ENCODE measurements at regions not wholly inside any gene's neighbourhood (a gene's known extent, or its start where the extent isn't known, plus 50 kb on each side); places are given as distances from the start of the nearest gene placed in this dataset.
"Not testable (repeated sequence)": the region's sequence is repeated elsewhere in the genome, so short reads cannot be mapped to it uniquely, and the experiment has no call there.

DNA sequence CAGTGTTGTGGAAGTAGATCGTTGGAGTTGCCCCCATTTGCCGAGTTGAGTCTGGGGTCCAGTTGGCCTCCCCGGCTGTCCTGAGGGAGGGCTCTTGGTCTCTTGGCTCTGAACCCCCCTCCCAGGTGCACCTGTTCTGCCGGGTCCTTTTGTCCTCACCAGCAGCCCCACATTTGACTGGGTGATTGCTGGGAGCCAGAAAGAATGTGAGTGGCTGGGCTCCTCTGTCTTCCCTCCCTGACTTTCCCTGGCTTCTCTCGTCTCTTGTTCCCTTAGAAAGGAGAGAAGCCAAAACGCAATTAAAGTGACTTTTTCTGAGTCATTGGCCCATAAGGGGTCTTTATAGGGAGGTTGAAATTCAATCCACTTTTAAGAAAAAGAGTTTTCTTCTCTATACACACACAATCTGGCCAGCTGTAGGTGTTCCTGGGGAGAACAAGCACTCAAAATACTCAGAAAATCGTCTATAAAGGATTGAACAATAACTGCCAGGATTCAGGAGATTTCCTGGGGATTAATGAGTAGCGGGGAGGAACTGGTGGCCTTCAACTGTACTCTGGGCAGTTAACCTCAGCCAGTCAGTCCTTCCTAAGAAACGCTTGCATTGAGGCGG lies 131.0 kb downstream of the TMEM182 start:
- DNase-seq (ENCODE audit: low read depth), result no peak
- no peak overlapping the region for H3K4me3 ChIP-seq (ENCODE audit: low read length)
- TF ChIP-seq, protein P1, sequence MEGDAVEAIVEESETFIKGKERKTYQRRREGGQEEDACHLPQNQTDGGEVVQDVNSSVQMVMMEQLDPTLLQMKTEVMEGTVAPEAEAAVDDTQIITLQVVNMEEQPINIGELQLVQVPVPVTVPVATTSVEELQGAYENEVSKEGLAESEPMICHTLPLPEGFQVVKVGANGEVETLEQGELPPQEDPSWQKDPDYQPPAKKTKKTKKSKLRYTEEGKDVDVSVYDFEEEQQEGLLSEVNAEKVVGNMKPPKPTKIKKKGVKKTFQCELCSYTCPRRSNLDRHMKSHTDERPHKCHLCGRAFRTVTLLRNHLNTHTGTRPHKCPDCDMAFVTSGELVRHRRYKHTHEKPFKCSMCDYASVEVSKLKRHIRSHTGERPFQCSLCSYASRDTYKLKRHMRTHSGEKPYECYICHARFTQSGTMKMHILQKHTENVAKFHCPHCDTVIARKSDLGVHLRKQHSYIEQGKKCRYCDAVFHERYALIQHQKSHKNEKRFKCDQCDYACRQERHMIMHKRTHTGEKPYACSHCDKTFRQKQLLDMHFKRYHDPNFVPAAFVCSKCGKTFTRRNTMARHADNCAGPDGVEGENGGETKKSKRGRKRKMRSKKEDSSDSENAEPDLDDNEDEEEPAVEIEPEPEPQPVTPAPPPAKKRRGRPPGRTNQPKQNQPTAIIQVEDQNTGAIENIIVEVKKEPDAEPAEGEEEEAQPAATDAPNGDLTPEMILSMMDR (conservative IDR thresholded peaks at IDR 0.05; ENCODE audit: low read length), result no peak

DNA sequence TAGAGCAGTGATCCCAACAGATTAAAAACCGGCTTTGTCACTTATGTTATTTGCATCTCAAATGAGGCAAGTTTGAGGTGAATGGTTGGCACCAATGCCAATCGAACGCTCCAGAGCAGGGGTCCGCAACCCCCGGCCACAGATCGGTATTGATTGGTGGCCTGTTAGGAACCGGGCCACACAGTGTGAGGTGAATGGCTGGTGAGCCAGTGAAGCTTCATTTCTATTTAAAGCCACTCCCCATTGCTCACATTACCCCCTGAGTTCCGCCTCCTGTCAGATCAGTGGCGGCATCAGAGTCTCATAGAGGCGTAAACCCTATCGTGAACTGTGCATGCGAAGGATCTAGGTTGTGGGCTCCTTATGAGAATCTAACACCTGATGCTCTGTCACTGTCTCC lies 132.0 kb downstream of the TMEM182 start:
- TF ChIP-seq, protein P1 (conservative IDR thresholded peaks at IDR 0.05; ENCODE audit: low read length), result no peak
- no peak for DNase-seq (ENCODE audit: low read depth)
- H3K4me3 ChIP-seq (ENCODE audit: low read length), result no peak overlapping the region

DNA sequence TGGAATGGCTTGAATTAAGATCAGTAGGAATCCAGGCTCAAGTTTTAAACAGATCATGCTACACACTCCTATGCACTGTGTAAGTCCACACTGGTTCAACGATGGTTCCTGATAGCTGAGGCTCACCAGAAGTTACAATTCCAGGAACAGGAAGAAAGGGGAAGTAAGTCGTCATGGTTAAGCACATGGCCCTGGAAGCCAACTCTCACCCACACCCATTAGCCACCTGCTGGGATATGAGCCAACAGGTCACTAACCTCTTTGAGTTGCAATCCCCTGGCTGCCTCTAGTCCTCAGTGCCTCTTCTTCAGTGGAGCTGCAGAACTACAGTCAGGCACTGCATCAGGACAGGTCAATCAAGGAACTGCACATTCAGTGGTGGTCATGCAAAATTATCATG lies 133.5 kb downstream of the TMEM182 start:
- no peak for DNase-seq (ENCODE audit: low read depth)
- H3K4me3 ChIP-seq (ENCODE audit: low read length), result no peak overlapping the region
- TF ChIP-seq, protein P1 (conservative IDR thresholded peaks at IDR 0.05; ENCODE audit: low read length), result no peak

DNA sequence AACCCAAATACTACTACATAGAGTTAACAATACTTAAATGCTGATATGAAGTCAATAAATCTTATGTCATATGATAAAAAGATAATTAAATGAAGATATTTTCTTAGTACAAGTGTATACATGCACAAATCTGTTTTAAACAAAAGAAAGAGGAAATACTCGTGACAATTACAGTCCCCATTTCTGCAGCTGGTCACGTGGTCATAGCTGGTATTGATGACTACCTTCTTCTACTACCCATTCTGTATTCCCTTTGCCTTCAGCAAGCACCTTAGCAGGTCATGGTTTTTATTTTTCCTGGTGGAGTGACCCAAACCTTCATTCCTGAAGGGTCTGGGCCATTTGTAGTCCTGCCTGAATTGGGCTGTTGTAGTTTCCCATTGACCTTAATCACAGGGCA lies 147.4 kb downstream of the TMEM182 start:
- H3K4me3 ChIP-seq (ENCODE audit: low read length); DNase-seq (ENCODE audit: low read depth): not testable (repeated sequence)

DNA sequence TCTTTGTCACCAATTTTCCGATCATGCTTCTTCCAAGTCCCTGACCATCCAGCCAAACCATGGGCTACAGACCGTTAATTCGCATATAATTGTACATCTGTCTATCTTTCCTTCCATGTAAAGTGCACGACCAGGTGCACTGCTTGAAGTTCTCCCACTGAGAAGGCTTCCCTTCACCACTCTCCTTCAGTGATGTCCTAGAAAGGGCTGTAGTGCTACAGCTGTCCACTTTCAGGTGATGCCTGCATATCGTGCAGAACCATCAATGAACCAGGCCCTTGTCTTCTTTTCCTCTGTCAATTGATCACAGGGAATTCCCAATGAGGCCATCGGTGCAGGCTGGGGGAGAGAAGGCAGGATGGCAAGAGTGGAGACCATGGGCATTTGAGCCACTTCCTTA lies 148.9 kb downstream of the TMEM182 start:
- no peak for DNase-seq (ENCODE audit: low read depth)
- TF ChIP-seq, protein P1 (conservative IDR thresholded peaks at IDR 0.05; ENCODE audit: low read length), result no peak
- H3K4me3 ChIP-seq (ENCODE audit: low read length), result no peak overlapping the region

DNA sequence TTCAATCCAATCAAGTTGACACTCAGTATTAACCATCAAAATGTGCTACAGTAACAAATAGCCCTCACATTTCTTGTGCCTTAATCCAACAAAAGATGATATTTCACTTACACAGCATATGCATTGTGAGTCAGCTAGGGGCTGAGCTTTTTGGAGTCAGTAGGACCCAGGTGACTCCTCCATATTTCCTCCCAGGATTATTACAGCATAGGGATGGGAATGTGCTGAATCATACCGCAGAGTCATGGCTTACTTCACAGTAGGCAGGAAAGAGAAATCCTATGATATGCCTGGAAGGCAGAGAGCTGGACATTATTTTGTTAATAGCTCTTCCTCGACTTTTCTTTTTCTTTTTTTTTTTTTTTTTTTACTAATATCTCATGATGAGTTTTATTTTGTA lies 153.3 kb downstream of the TMEM182 start:
- no peak overlapping the region for H3K4me3 ChIP-seq (ENCODE audit: low read length)
- peak; percentile 41 for DNase-seq (ENCODE audit: low read depth)
- TF ChIP-seq, protein P1 (conservative IDR thresholded peaks at IDR 0.05; ENCODE audit: low read length), result no peak

DNA sequence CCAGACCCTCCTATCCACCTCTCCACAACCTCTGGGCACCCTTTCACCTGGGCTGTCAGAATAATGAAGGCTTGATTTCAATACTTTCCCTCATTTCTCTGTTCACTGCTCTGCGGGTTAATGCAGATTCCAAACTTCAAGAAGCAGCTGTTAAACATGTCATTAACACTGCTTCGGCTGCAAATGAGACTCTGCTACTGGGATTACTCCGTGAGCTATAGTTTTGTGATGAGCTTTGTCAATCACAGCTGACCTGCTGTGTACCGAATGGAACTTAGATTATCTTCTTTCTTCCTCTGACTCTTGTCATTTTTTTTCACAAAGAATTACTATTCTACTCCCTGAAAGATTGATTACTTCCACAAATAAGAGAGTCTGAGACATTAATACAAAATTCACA lies 160.5 kb downstream of the TMEM182 start:
- no peak overlapping the region for H3K4me3 ChIP-seq (ENCODE audit: low read length)
- no peak for DNase-seq (ENCODE audit: low read depth)
- TF ChIP-seq, protein P1 (conservative IDR thresholded peaks at IDR 0.05; ENCODE audit: low read length), result no peak

DNA sequence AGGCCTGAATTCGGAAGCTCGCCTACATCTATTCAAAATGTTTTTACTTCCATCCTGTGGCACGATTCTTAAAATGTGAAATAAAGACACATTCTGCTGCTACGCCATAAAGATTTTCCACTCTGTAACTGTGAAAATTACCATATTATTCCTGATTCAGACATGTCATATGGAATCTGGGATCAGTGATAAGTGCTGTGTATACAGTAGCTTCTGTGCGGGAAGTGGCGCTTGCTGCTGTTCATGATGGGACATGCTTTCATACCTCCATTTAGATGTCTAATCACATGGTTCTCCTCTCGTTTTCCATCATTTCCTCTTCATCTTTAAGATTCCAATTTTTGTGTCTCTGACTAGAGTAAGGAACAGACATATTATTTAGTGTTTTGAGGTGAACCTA lies 163.2 kb downstream of the TMEM182 start:
- no peak overlapping the region for H3K4me3 ChIP-seq (ENCODE audit: low read length)
- TF ChIP-seq, protein P1 (conservative IDR thresholded peaks at IDR 0.05; ENCODE audit: low read length), result no peak
- DNase-seq (ENCODE audit: low read depth), result no peak
